ENCODE measurements at regions not wholly inside any gene's neighbourhood (a gene's known extent, or its start where the extent isn't known, plus 50 kb on each side); places are given as distances from the start of the nearest gene placed in this dataset.
"Not testable (repeated sequence)": the region's sequence is repeated elsewhere in the genome, so short reads cannot be mapped to it uniquely, and the experiment has no call there.

DNA sequence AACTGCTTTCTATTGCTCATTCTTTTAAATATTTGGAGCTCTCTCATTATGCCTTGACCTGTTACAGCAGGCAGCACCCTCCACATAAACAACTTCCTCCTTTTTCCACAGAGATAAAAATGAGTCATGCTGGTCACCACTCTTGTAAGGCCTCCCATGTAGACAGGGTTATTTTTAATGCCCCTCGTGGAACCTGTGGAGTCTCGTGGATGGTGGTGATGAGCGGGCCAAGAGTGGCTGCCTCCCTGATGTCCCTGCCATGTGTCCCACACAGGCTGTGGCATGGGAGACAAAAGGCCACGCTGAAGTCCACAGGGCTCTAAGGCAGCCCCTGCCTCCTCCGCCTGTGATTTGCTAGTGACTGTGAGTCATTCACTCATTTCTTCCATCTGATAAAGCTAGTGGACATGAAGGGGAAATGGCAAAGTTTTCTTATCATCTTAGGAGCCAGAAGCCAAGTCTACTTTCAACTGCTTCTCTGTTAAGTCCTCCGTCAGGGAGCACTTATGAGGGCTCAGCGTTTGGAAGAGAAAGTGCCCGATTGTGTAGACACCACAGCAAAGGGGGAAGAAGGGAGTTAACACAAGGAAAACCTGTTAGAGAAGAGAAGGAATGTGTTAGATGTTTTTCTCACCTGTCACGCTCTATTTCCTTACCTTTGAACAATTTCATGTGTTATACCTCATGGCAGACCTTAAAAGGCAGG is 121.6 kb upstream of the FAT1 start:
- DNase-seq (ENCODE audit: low spot score): peak; percentile 68

DNA sequence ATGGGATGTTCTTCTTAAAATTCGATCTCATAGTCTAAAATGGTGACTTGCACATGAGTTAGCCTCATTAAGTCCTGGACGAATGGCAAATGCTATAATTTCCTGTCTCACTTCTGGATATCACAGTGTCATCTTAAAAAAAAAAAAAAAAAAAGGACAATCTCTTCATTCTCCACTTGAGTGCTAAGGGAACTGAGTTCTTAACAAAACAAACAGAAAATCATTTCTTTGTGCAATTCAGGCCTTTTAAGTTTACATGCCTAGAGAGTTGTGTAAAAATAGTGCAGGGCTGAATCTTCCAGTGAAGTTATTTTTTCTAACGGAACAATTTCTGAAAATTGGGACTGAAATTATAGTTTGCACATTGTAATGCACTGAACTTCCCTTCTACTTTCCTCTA is 122.8 kb upstream of the FAT1 start:
- no peak for DNase-seq (ENCODE audit: low spot score)

DNA sequence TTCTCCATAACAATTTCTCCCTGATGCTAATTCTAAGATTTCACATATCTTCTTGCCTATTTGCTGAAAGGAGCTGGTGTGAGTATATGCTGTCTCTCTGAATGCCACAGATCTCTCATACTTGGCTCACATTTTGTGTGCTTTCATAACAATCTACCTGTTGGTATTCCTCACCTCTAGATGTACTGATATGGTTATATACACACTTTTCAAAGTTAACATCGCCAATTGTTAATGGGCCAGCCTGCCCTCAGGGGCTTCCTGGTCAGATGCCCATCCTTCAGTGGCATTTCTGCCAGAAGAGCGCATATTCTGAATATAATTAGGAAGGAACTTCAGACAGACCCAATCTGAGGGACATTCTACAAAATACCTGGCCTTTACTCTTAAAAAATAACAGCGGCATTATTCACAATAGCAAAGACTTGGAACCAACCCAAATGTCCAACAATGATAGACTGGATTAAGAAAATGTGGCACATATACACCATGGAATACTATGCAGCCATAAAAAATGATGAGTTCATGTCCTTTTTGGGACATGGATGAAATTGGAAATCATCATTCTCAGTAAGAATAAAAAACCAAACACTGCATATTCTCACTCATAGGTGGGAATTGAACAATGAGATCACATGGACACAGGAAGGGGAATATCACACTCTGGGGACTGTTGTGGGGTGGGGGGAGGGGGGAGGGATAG is 123.9 kb upstream of the FAT1 start:
- not testable (repeated sequence) for DNase-seq (ENCODE audit: low spot score)

DNA sequence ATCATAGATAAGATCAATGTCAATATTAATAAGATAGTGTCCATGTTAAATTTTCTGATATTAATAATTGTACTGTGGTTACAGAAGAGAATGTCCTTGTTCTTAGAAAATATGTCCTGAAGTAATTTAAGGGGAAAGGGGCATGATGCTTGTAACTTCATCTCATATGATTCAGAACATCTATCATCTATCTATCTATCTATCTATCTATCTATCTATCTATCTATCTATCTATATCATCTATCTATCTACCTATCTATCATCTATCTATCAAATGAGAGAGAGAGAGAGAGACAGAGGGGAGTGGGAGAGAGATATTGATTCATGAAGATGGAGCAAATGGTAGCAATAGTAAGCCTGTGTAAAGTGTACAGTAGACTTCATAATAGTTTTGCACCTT is 124.8 kb upstream of the FAT1 start:
- no peak for DNase-seq (ENCODE audit: low spot score)

GRCh38 chr4:186851291-186852072 is 127.8 kb upstream of the FAT1 start:
- DNase-seq (ENCODE audit: low spot score): no peak

GRCh38 chr4:186852073-186852420 is 128.4 kb upstream of the FAT1 start:
- DNase-seq (ENCODE audit: low spot score): no peak

DNA sequence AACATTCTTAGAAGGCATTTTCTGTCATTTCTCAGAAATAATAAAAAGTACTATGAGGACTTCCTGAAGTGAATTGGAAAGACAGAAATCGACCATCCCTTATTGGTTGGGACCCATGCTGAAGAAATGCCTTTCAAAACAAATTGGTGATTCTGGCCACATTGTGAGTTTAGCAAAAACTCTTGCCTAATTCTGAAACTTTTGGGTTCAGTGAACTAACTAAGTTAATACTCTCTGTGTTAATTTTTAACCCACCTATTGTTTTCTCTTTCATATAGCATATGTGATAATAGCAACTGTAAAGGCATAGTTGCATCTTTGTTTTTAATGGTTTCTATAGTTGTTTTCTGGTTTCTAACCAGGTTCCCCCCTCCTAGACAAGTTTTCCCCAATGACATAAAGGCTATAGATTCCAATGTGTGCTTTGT is 129.3 kb upstream of the FAT1 start:
- DNase-seq (ENCODE audit: low spot score): no peak

DNA sequence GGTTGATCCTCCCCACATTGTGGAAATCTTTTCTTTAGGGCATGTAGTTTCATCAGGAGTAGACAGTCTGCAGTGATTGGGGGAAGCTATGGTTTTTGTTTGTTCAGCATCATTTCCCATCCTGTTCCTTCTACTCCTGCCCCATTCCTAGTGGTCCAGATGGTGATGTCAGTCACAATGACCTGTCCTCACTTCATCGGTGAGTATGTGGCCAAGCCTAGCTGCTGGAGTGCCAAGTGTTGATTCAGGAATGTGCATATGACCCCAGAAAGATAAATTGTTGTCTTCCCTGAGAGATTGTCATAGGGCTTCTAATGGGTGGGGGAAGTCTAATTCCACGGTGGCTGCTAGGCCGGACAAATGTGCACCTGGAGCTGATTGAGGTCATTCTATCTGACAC is 130.6 kb upstream of the FAT1 start:
- DNase-seq (ENCODE audit: low spot score): no peak

GRCh38 chr4:186855111-186855510 is 131.5 kb upstream of the FAT1 start:
- DNase-seq (ENCODE audit: low spot score): no peak

DNA sequence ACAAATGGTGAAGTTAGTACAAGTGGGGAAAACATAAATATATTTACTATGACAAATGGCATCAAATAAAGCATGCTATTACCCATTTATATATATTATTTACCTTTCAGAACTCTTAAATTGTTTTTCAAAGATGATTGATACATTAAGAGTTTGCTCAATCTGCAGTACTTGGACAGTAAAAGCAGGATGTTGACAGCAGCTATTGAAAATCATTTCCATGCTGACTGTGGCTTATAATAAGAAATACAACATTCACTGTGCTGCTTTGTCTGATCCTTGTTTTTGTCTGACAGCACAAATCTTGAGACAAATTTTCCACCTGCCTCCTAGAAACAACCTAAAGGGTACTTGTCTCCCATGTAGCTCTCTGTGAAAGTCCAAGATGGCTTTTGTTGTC is 134.1 kb upstream of the FAT1 start:
- no peak for DNase-seq (ENCODE audit: low spot score)

- DNase-seq (ENCODE audit: low spot score): no peak
Measured at GRCh38 chr4:186858355-186858754, 134.7 kb upstream of the FAT1 start.

DNA sequence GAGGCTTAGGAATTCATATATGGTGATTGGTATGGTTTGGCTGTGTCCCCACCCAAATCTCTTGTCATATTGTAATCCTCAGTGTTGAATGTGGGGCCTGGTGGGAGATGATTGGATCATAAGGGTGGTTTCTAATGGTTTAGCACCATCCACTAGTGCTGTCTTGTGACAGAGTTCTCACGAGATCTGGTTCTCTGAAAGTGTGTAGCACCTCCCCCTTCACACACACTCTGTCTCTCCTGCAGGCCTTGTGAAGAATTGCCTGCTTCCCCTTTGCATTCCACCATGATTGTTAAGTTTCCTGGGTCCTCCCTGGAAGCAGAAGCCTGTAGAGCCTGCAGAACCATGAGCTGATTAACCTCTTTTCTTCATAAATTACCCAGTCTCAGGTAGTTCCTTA is 135.8 kb upstream of the FAT1 start:
- DNase-seq (ENCODE audit: low spot score): no peak

DNA sequence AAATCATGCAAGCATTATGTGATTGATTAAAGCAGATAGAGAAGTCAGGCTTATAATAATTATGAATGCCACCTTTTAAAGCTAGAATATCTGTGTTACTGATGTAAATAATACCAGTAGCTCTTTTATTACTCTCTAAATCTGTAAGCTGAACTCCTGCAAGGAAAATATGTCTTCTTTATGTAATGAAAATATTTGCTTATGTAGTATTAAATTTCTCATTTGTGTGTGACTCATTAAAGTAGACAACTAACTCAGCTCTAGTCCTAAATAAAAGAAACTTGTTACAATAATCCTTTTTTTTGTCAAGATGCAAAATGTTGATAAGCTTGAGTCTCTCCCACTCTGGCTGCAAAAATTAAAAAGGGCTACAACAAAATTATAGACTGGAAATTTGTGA is 137.7 kb upstream of the FAT1 start:
- no peak for DNase-seq (ENCODE audit: low spot score)

- DNase-seq (ENCODE audit: low spot score): no peak
Measured at GRCh38 chr4:186871856-186872255, 148.2 kb upstream of the FAT1 start.

- DNase-seq (ENCODE audit: low spot score): not testable (repeated sequence)
Measured at GRCh38 chr4:186873095-186873494, 149.4 kb upstream of the FAT1 start.

GRCh38 chr4:186875476-186875875 is 151.8 kb upstream of the FAT1 start:
- no peak for DNase-seq (ENCODE audit: low spot score)

DNA sequence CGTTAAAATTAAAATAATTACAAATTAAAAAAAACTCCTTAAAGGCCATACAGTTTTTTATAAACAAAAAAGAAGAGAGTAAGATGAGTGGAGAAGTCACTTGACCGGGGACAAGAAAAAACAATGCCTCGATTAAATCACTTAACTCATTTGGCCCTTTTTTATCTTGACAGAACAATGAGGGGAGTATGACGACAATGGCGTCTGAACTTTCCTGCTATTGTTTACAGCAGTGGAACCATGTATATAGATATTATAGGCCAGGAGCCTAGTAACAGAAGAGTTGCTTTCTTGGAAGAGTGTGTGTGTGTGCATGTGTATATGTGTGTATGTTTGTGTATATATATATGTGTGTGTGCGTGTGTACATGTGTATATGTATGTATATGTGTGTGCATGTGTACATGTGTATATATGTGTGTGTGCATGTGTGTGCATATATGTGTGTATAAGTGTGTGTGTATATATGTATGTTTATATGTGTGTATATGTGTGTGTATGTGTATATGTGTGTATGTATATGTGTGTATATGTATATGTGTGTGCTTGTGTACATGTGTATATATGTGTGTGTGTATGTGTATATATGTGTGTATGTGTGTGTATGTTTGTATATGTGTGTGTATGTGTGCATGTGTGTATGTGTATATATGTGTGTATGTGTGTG is 153.4 kb upstream of the FAT1 start:
- DNase-seq (ENCODE audit: low spot score): no peak

DNA sequence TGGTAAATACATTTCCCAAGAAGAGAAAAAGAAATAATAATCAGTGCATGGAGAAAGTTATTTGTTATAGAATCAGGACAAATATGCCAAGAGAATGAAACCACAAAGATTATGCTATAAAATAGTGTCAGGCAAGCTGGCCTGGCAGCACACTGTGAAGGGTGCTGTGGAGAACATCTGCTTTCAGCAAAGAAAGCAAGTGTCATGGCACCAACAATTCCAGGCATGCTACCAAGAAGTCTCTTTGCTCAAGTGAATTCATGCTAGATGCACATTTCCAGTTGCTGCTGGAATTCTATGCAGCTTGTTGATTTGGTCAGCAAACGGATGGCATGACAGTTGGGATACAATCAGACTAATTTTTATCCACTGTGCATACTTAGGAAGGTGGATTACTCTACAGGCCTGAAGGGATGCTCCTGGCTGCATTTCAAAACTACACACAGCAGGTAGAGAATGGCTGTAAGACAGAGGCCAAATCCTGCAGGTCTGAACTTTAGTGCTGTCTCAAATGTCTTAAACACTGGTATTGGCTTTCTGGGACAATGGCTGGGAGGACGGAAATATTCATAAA is 154.6 kb upstream of the FAT1 start:
- DNase-seq (ENCODE audit: low spot score): no peak

- DNase-seq (ENCODE audit: low spot score): no peak
Measured at GRCh38 chr4:186881521-186882220, 158.0 kb upstream of the FAT1 start.

DNA sequence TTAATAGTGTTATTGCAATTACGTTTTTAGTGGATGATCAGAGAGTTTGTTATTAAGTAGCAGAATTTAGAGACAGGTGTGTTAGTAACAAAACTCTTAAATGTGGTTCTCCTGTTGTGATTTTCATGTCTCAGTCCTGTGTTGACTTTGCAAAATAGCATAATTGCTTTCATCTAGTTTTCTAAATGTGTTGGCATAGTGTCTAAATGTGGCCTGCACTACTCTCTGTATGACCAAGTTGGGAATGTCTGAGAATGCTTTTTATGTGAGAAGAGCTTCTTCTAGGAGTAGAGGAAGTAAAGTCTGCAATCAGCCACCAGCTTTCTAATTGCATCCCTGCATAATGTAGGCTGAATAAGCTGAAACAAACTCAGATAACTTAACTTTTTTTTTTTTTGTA is 158.6 kb upstream of the FAT1 start:
- no peak for DNase-seq (ENCODE audit: low spot score)

- no peak for DNase-seq (ENCODE audit: low spot score)
Measured at GRCh38 chr4:186885289-186885688, 161.6 kb upstream of the FAT1 start.

Data from umbilical cord (tissue), 1 donor.